Mesenchymal stem cell (in vitro differentiated cells and primary cell): ENCODE measurements at regions not wholly inside any gene's neighbourhood (a gene's known extent, or its start where the extent isn't known, plus 50 kb on each side); places are given as distances from the start of the nearest gene placed in this dataset.

Experiments used
- DNase-seq: peaks from one replicate; pipeline ENCODE4 v3.0.0-alpha.2; 2013
- H2AFZ ChIP-seq: one replicate; pipeline ENCODE4 v1.6.1; 2013; ENCODE audit warnings: low read depth, mild to moderate bottlenecking, control low read depth, inconsistent platforms, low read length, moderate library complexity
- H2AK5ac ChIP-seq: 2 replicates; pipeline ENCODE4 v1.6.1; 2013; ENCODE audit warnings: low read length, moderate library complexity, mild to moderate bottlenecking, inconsistent platforms; ENCODE audit not compliant: severe bottlenecking
- H2BK120ac ChIP-seq: one replicate; pipeline ENCODE4 v1.6.1; 2013; ENCODE audit warnings: low read depth, mild to moderate bottlenecking, inconsistent platforms, low read length, moderate library complexity
- H2BK12ac ChIP-seq, 2 experiments: one replicate each; pipeline ENCODE4 v1.6.1; 2013; ENCODE audit warnings: inconsistent platforms in 2 of 2, low read length in 2 of 2, mild to moderate bottlenecking in 2 of 2, moderate library complexity in 2 of 2, control low read depth in 1 of 2
- H2BK15ac ChIP-seq: one replicate; pipeline ENCODE4 v1.6.1; 2013; ENCODE audit warnings: mild to moderate bottlenecking, low read depth, inconsistent platforms; ENCODE audit not compliant: poor library complexity, severe bottlenecking
- H2BK5ac ChIP-seq: 2 replicates; pipeline ENCODE4 v1.6.1; 2013; ENCODE audit warnings: low read depth, mild to moderate bottlenecking, low read length, control low read depth, inconsistent platforms; ENCODE audit not compliant: poor library complexity, severe bottlenecking
- H3K14ac ChIP-seq, 2 experiments: one replicate each; pipeline ENCODE4 v1.6.1; 2013; ENCODE audit warnings: inconsistent platforms in 2 of 2, low read length in 2 of 2, control low read depth in 1 of 2, mild to moderate bottlenecking in 1 of 2, moderate library complexity in 1 of 2
- H3K18ac ChIP-seq, 2 experiments: one replicate each; pipeline ENCODE4 v1.6.1; 2013; ENCODE audit warnings: inconsistent platforms in 2 of 2, low read length in 2 of 2, control low read depth in 1 of 2, low read depth in 1 of 2, mild to moderate bottlenecking in 1 of 2
- H3K23ac ChIP-seq, 2 experiments: one replicate each; pipeline ENCODE4 v1.6.1; 2013; ENCODE audit warnings: inconsistent platforms in 2 of 2, low read length in 2 of 2, mild to moderate bottlenecking in 2 of 2, moderate library complexity in 2 of 2, control low read depth in 1 of 2
- H3K27ac ChIP-seq: 2 replicates; pipeline ENCODE4 v1.5.1; 2013; ENCODE audit warnings: mild to moderate bottlenecking, moderate library complexity, low read length, control low read depth, inconsistent platforms; ENCODE audit not compliant: poor library complexity, severe bottlenecking
- H3K27me3 ChIP-seq, 2 experiments: 2 replicates each; pipeline versions ENCODE4 v1.6.1 to v1.7.0; 2013; ENCODE audit warnings: low read length in 2 of 2, mild to moderate bottlenecking in 2 of 2, moderate library complexity in 2 of 2, control low read depth in 1 of 2, inconsistent platforms in 1 of 2; ENCODE audit not compliant: control insufficient read depth in 1 of 2, insufficient read depth in 1 of 2
- H3K36me3 ChIP-seq, 2 experiments: 2 replicates each; pipeline versions ENCODE4 v1.6.1 to v1.7.0; 2013; ENCODE audit warnings: low read length in 2 of 2, control low read depth in 1 of 2, inconsistent platforms in 1 of 2, low read depth in 1 of 2, mild to moderate bottlenecking in 1 of 2; ENCODE audit not compliant: insufficient read depth in 2 of 2, control insufficient read depth in 1 of 2
- H3K4ac ChIP-seq, 2 experiments: one replicate each; pipeline ENCODE4 v1.6.1; 2013; ENCODE audit warnings: inconsistent platforms in 2 of 2, low read length in 2 of 2, mild to moderate bottlenecking in 2 of 2, moderate library complexity in 2 of 2, control low read depth in 1 of 2, low read depth in 1 of 2
- H3K4me1 ChIP-seq: 2 replicates; pipeline ENCODE4 v1.6.1; 2013; ENCODE audit warnings: low read depth, low read length, control low read depth; ENCODE audit not compliant: control insufficient read depth, insufficient read depth
- H3K4me2 ChIP-seq: 2 replicates; pipeline ENCODE4 v1.6.1; 2013; ENCODE audit warnings: low read length, mild to moderate bottlenecking, inconsistent platforms; ENCODE audit not compliant: poor library complexity, severe bottlenecking
- H3K4me3 ChIP-seq, 2 experiments: 2 replicates each; pipeline versions ENCODE4 v1.5.1 to v1.7.0; 2013; ENCODE audit warnings: low read length in 2 of 2, mild to moderate bottlenecking in 2 of 2, control low read depth in 1 of 2, low read depth in 1 of 2; ENCODE audit not compliant: insufficient read depth in 1 of 2
- H3K79me1 ChIP-seq: replicated peaks from 2 replicates; pipeline ENCODE4 v1.6.1; 2013; ENCODE audit warnings: mild to moderate bottlenecking, control low read depth, low read length, inconsistent platforms; ENCODE audit not compliant: poor library complexity, severe bottlenecking
- H3K9ac ChIP-seq: 2 replicates; pipeline ENCODE4 v1.7.0; 2013; ENCODE audit warnings: mild to moderate bottlenecking, low read length, moderate library complexity
- H3K9me3 ChIP-seq: 2 replicates; pipeline ENCODE4 v1.7.0; 2013; ENCODE audit warnings: mild to moderate bottlenecking, low read length; ENCODE audit not compliant: control insufficient read depth
- H4K8ac ChIP-seq: one replicate; pipeline ENCODE4 v1.6.1; 2013; ENCODE audit warnings: inconsistent platforms, mild to moderate bottlenecking, low read length, moderate library complexity
- H4K91ac ChIP-seq: one replicate; pipeline ENCODE4 v1.6.1; 2013; ENCODE audit warnings: mild to moderate bottlenecking, low read length, inconsistent platforms
- WGBS: methylation state at CpG from one replicate; pipeline ENCODE4 v1.1.7; 2013; ENCODE audit warnings: mixed read lengths; 5-methylcytosine and 5-hydroxymethylcytosine counted together

- Histone ChIP-seq H3K4me1 (peaks cover 1% of the 10 kb centered on the region), H3K36me3 (no peaks in the 10 kb centered on the region), H3K79me1 (no peaks in the 10 kb centered on the region), H3K27ac (no peak overlapping the region), H3K9ac (no peak overlapping the region), H2AFZ (no peak overlapping the region), H4K8ac (no peak overlapping the region), H3K23ac (no peak overlapping the region), H3K9me3 (no peaks in the 10 kb centered on the region), H3K4ac (no peak overlapping the region), H3K4me2 (no peak overlapping the region), H4K91ac (no peak overlapping the region), H3K18ac (no peak overlapping the region), H2BK12ac (no peak overlapping the region), H2BK5ac (no peak overlapping the region), H2BK15ac (no peak overlapping the region), H3K4me3 (no peak overlapping the region), H3K14ac (no peak overlapping the region), H2AK5ac (no peak overlapping the region), H2BK120ac (no peak overlapping the region), H3K27me3 (no peaks in the 10 kb centered on the region)
- DNase-seq: no peak
- WGBS: 68% methylated on average over 1 of the region's 1 CpG
Measured at GRCh38 chr10:88028654-88029053, 165.2 kb downstream of the PTEN start.

GRCh38 chr10:88032566-88032965 lies 169.1 kb downstream of the PTEN start:
- WGBS: no CpG with 5 or more reads among the region's 1 CpG

GRCh38 chr10:88033385-88033784 lies 170.0 kb downstream of the PTEN start:
- DNase-seq: no peak
- Histone ChIP-seq H3K4me3 (no peak overlapping the region), H4K8ac (no peak overlapping the region), H3K23ac (no peak overlapping the region), H2AK5ac (no peak overlapping the region), H3K14ac (no peak overlapping the region), H3K9ac (no peak overlapping the region), H3K36me3 (no peaks in the 10 kb centered on the region), H4K91ac (no peak overlapping the region), H3K4me1 (no peaks in the 10 kb centered on the region), H2BK120ac (no peak overlapping the region), H3K4ac (no peak overlapping the region), H3K27me3 (no peaks in the 10 kb centered on the region), H3K79me1 (no peaks in the 10 kb centered on the region), H2BK5ac (no peak overlapping the region), H3K4me2 (no peak overlapping the region), H3K9me3 (no peaks in the 10 kb centered on the region), H3K18ac (no peak overlapping the region), H2BK12ac (no peak overlapping the region), H2AFZ (no peak overlapping the region), H2BK15ac (no peak overlapping the region), H3K27ac (no peak overlapping the region)
- 63% methylated on average over 1 of the region's 3 CpGs for WGBS

More at GRCh38 chr10:88032566-88032965, 169.1 kb downstream of the PTEN start:
- Histone ChIP-seq H3K79me1 (no peaks in the 10 kb centered on the region), H2AK5ac (no peak overlapping the region), H3K4ac (no peak overlapping the region), H2BK15ac (no peak overlapping the region), H3K36me3 (no peaks in the 10 kb centered on the region), H3K4me1 (no peaks in the 10 kb centered on the region), H2BK12ac (no peak overlapping the region), H3K18ac (no peak overlapping the region), H3K9me3 (no peaks in the 10 kb centered on the region), H2AFZ (no peak overlapping the region), H3K14ac (no peak overlapping the region), H3K27me3 (no peaks in the 10 kb centered on the region), H3K4me2 (no peak overlapping the region), H4K8ac (no peak overlapping the region), H2BK120ac (no peak overlapping the region), H3K23ac (no peak overlapping the region), H3K9ac (peak overlapping the region; percentile 45), H3K4me3 (no peak overlapping the region), H2BK5ac (no peak overlapping the region), H4K91ac (no peak overlapping the region), H3K27ac (no peak overlapping the region)
- DNase-seq: peak; percentile 70

GRCh38 chr10:88033793-88034192 lies 170.4 kb downstream of the PTEN start:
- no peak overlapping the region for H2AFZ ChIP-seq
- no peak overlapping the region for H2BK120ac ChIP-seq
- no peak overlapping the region for H3K14ac ChIP-seq
- WGBS: 86% methylated on average over 4 of the region's 4 CpGs
- DNase-seq: no peak
- no peak overlapping the region for H2BK12ac ChIP-seq
- H3K23ac ChIP-seq: no peak overlapping the region
- no peaks in the 10 kb centered on the region for H3K79me1 ChIP-seq
- no peak overlapping the region for H3K4ac ChIP-seq
- no peak overlapping the region for H3K9ac ChIP-seq
- no peak overlapping the region for H2AK5ac ChIP-seq
- no peaks in the 10 kb centered on the region for H3K4me1 ChIP-seq
- H4K8ac ChIP-seq: no peak overlapping the region
- no peaks in the 10 kb centered on the region for H3K36me3 ChIP-seq
- H3K27me3 ChIP-seq: no peaks in the 10 kb centered on the region
- no peak overlapping the region for H2BK5ac ChIP-seq
- H3K4me3 ChIP-seq: no peak overlapping the region
- H2BK15ac ChIP-seq: no peak overlapping the region
- H3K9me3 ChIP-seq: no peaks in the 10 kb centered on the region
- H3K27ac ChIP-seq: no peak overlapping the region
- no peak overlapping the region for H3K18ac ChIP-seq
- no peak overlapping the region for H3K4me2 ChIP-seq
- H4K91ac ChIP-seq: no peak overlapping the region
